Ishikawa (cell line): ENCODE measurements at regions not wholly inside any gene's neighbourhood (a gene's known extent, or its start where the extent isn't known, plus 50 kb on each side); places are given as distances from the start of the nearest gene placed in this dataset.

Experiments
- CREB1 ChIP-seq: IDR thresholded peaks from 2 replicates; pipeline ENCODE4 v1.6.1; 2012; ENCODE audit warnings: low read depth
- EP300 ChIP-seq: IDR thresholded peaks from 2 replicates; pipeline ENCODE4 v1.6.1; 2012; ENCODE audit warnings: borderline replicate concordance
- TAF1 ChIP-seq: IDR thresholded peaks from 2 replicates; pipeline ENCODE4 v1.6.1; 2012; ENCODE audit warnings: low read depth, mild to moderate bottlenecking
- TEAD4 ChIP-seq: IDR thresholded peaks from 2 replicates; pipeline ENCODE4 v1.6.1; 2012
- TF ChIP-seq, protein P1 (sequence below): IDR thresholded peaks from 2 replicates; pipeline ENCODE4 v1.6.1; 2012
- TF ChIP-seq, protein P2 (sequence below): IDR thresholded peaks from 2 replicates; pipeline ENCODE4 v1.6.1; 2012; ENCODE audit warnings: low read depth, mild to moderate bottlenecking
- TF ChIP-seq, protein P3 (sequence below): IDR thresholded peaks from 2 replicates; pipeline ENCODE4 v1.6.1; 2012

DNA sequence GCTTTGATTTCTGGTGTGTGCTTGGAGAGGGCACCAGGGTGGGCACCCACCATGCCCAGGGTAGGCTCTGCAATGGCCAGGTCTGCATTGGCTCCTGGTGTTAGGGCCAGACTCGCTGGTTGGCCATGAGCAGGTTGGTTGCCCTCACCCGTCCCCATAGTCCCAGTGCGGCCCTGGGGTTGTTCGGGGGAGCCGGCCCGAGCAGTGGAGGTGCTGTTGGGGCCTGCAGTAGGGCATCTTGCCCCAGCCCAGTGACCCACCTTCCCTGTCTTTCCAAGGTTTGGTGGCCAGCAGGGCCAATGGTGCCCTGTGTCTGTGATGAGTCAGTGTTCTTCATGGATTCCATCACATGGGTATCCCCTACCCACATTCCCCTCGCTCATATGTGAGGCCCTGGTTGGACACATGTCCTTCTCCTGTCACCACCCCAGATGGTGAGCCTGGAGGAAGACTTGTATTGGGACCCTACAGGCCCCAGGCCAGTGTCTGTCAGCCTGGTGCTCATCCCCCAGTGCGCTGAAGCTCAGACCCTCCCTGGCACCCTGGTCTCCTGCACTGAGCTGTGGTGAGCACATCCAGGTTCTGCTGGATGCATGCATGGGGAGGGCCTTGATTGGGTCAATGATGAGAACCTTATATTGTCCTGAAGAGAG is 190.1 kb downstream of the UBE3A start:
- TF ChIP-seq TAF1 = no peak
- TF ChIP-seq EP300 = no peak
- TF ChIP-seq, protein P1, sequence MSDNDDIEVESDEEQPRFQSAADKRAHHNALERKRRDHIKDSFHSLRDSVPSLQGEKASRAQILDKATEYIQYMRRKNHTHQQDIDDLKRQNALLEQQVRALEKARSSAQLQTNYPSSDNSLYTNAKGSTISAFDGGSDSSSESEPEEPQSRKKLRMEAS = no peak
- TF ChIP-seq, protein P2, sequence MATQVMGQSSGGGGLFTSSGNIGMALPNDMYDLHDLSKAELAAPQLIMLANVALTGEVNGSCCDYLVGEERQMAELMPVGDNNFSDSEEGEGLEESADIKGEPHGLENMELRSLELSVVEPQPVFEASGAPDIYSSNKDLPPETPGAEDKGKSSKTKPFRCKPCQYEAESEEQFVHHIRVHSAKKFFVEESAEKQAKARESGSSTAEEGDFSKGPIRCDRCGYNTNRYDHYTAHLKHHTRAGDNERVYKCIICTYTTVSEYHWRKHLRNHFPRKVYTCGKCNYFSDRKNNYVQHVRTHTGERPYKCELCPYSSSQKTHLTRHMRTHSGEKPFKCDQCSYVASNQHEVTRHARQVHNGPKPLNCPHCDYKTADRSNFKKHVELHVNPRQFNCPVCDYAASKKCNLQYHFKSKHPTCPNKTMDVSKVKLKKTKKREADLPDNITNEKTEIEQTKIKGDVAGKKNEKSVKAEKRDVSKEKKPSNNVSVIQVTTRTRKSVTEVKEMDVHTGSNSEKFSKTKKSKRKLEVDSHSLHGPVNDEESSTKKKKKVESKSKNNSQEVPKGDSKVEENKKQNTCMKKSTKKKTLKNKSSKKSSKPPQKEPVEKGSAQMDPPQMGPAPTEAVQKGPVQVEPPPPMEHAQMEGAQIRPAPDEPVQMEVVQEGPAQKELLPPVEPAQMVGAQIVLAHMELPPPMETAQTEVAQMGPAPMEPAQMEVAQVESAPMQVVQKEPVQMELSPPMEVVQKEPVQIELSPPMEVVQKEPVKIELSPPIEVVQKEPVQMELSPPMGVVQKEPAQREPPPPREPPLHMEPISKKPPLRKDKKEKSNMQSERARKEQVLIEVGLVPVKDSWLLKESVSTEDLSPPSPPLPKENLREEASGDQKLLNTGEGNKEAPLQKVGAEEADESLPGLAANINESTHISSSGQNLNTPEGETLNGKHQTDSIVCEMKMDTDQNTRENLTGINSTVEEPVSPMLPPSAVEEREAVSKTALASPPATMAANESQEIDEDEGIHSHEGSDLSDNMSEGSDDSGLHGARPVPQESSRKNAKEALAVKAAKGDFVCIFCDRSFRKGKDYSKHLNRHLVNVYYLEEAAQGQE = no peak
- TF ChIP-seq, protein P3, sequence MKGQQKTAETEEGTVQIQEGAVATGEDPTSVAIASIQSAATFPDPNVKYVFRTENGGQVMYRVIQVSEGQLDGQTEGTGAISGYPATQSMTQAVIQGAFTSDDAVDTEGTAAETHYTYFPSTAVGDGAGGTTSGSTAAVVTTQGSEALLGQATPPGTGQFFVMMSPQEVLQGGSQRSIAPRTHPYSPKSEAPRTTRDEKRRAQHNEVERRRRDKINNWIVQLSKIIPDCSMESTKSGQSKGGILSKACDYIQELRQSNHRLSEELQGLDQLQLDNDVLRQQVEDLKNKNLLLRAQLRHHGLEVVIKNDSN = no peak
- no peak for TF ChIP-seq TEAD4
- TF ChIP-seq CREB1 = no peak
